NT2/D1 (cell line): ENCODE measurements at regions not wholly inside any gene's neighbourhood (a gene's known extent, or its start where the extent isn't known, plus 50 kb on each side); places are given as distances from the start of the nearest gene placed in this dataset.

Source experiments
- DNase-seq: peaks from one replicate; pipeline ENCODE4 v3.0.0-alpha.2; 2011; ENCODE audit warnings: low read depth, low spot score
- H3K27me3 ChIP-seq: 2 replicates; pipeline ENCODE4 v1.6.0; 2011; ENCODE audit warnings: mild to moderate bottlenecking; ENCODE audit not compliant: insufficient read length, insufficient read depth
- H3K36me3 ChIP-seq: 2 replicates; pipeline ENCODE4 v1.6.1; 2011; ENCODE audit warnings: mild to moderate bottlenecking, low read length, mixed read lengths; ENCODE audit not compliant: insufficient read depth, insufficient read length
- H3K4me1 ChIP-seq: 2 replicates; pipeline ENCODE4 v1.5.1; 2011; ENCODE audit not compliant: insufficient read depth, insufficient read length
- H3K4me3 ChIP-seq: 2 replicates; pipeline ENCODE4 v1.5.1; 2011; ENCODE audit warnings: low read depth; ENCODE audit not compliant: insufficient read length
- H3K9ac ChIP-seq: 2 replicates; pipeline ENCODE4 v1.6.0; 2011; ENCODE audit warnings: low read depth; ENCODE audit not compliant: insufficient read length
- H3K9me3 ChIP-seq: 2 replicates; pipeline ENCODE4 v1.5.1; 2011; ENCODE audit warnings: mild to moderate bottlenecking, low read length; ENCODE audit not compliant: insufficient read depth
- SUZ12 ChIP-seq: IDR thresholded peaks from 2 replicates; pipeline ENCODE4 v1.6.1; 2011; ENCODE audit not compliant: insufficient read length, insufficient read depth; ENCODE audit errors: extremely low read depth
- YY1 ChIP-seq: IDR thresholded peaks from 2 replicates; pipeline ENCODE4 v1.6.1; 2011; ENCODE audit not compliant: insufficient read length, insufficient read depth
- ZNF274 ChIP-seq: IDR thresholded peaks from 2 replicates; pipeline ENCODE4 v1.6.1; 2011; ENCODE audit warnings: mild to moderate bottlenecking, low read depth, low read length

- H3K9me3 ChIP-seq: no peaks in the 10 kb centered on the region
- H3K4me3 ChIP-seq: no peak overlapping the region
- H3K4me1 ChIP-seq: peaks cover 7% of the 10 kb centered on the region
- H3K9ac ChIP-seq: no peak overlapping the region
- DNase-seq: no peak
- TF ChIP-seq YY1 (no peak), ZNF274 (no peak), SUZ12 (no peak)
- no peaks in the 10 kb centered on the region for H3K36me3 ChIP-seq
- H3K27me3 ChIP-seq: peaks cover 7% of the 10 kb centered on the region
Observed at GRCh38 chr5:1933364-1934055, 50.8 kb upstream of the IRX4 start.
